HG03565 (cell line): ENCODE measurements at regions not wholly inside any gene's neighbourhood (a gene's known extent, or its start where the extent isn't known, plus 50 kb on each side); places are given as distances from the start of the nearest gene placed in this dataset.

Experiments
- ATAC-seq: cut with Tn5 transposase; IDR thresholded peaks from one replicate; pipeline ENCODE4 v1.9.1; 2021; ENCODE audit warnings: mild to moderate bottlenecking, moderate library complexity; ENCODE audit not compliant: unreplicated experiment

GRCh38 chr12:24480766-24481449, 468.0 kb downstream of the BCAT1 start:
- ATAC-seq = no peak

GRCh38 chr12:24479131-24479530, 469.8 kb downstream of the BCAT1 start:
- ATAC-seq = no peak

- no peak for ATAC-seq
Observed at GRCh38 chr12:24478254-24478653, 470.6 kb downstream of the BCAT1 start.

- ATAC-seq = no peak
Observed at GRCh38 chr12:24476310-24476709, 472.6 kb downstream of the BCAT1 start.

GRCh38 chr12:24475337-24475736, 473.6 kb downstream of the BCAT1 start:
- no peak for ATAC-seq

GRCh38 chr12:24473097-24473496, 475.8 kb downstream of the BCAT1 start:
- no peak for ATAC-seq

- ATAC-seq = no peak
Observed at GRCh38 chr12:24470050-24470449, 478.9 kb downstream of the BCAT1 start.

GRCh38 chr12:24469089-24469488, 479.8 kb downstream of the BCAT1 start:
- no peak for ATAC-seq

- ATAC-seq = no peak
Observed at GRCh38 chr12:24467226-24467625, 481.7 kb downstream of the BCAT1 start.

- no peak for ATAC-seq
Observed at GRCh38 chr12:24463375-24463774, 485.5 kb downstream of the BCAT1 start.

GRCh38 chr12:24462946-24463345, 486.0 kb downstream of the BCAT1 start:
- no peak for ATAC-seq

GRCh38 chr12:24460506-24460905, 488.4 kb downstream of the BCAT1 start:
- ATAC-seq = no peak

GRCh38 chr12:24460099-24460498, 488.8 kb downstream of the BCAT1 start:
- no peak for ATAC-seq

GRCh38 chr12:24455811-24456210, 493.1 kb downstream of the BCAT1 start:
- no peak for ATAC-seq

GRCh38 chr12:24447678-24448077, 498.2 kb upstream of the SOX5 start:
- ATAC-seq = no peak

GRCh38 chr12:24446287-24446686, 496.8 kb upstream of the SOX5 start:
- ATAC-seq = no peak

- no peak for ATAC-seq
Observed at GRCh38 chr12:24444634-24445033, 495.2 kb upstream of the SOX5 start.

GRCh38 chr12:24441458-24441857, 492.0 kb upstream of the SOX5 start:
- ATAC-seq = no peak

GRCh38 chr12:24436667-24437066, 487.2 kb upstream of the SOX5 start:
- no peak for ATAC-seq

- ATAC-seq = no peak
Observed at GRCh38 chr12:24431872-24432271, 482.4 kb upstream of the SOX5 start.

- no peak for ATAC-seq
Observed at GRCh38 chr12:24427776-24428175, 478.3 kb upstream of the SOX5 start.

- ATAC-seq = no peak
Observed at GRCh38 chr12:24425601-24425970, 476.1 kb upstream of the SOX5 start.

- ATAC-seq = no peak
Observed at GRCh38 chr12:24424889-24425600, 475.6 kb upstream of the SOX5 start.
